ENCODE measurements at regions not wholly inside any gene's neighbourhood (a gene's known extent, or its start where the extent isn't known, plus 50 kb on each side); places are given as distances from the start of the nearest gene placed in this dataset.

DNA sequence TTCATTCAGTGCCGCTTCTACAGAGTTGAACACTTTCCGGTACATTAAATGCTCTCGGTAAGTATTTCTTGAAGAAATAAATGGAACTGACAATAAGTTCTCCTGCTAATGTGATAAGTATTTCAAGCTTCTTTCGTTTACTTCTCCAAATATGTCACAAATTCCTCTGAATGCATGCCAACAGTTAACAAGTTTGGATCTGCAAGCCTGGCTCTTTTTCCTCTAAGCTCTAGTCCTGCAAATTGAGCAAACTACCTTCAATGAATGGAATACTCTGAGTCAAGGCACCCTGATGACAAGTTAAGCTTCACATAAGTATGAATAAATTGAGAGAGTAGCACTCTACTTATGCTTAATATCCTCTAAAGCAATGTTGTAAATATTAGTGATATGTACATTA lies 403.6 kb downstream of the PDGFC start:
- Histone ChIP-seq H3K4me3 (ENCODE audit: low read depth in 1 of 2, low read length in 2 of 2) (no peak overlapping the region), H3K27ac (ENCODE audit: low read depth in 2 of 2, low read length in 1 of 2) (no peak overlapping the region), H3K36me3 (ENCODE audit: control insufficient read depth in 2 of 2, insufficient read depth in 2 of 2, low read length in 1 of 2) (no peaks in the 10 kb centered on the region), H3K9me3 (ENCODE audit: control insufficient read depth in 2 of 2, insufficient read depth in 1 of 2, low read depth in 1 of 2, low read length in 1 of 2) (no peaks in the 10 kb centered on the region), H3K4me1 (ENCODE audit: control insufficient read depth in 2 of 2, insufficient read depth in 2 of 2, low read length in 1 of 2) (no peaks in the 10 kb centered on the region), H3K27me3 (ENCODE audit: control insufficient read depth in 1 of 2, insufficient read depth in 2 of 2, low read length in 2 of 2) (no peaks in the 10 kb centered on the region)
- WGBS, 2 donors, result 46 to 64% methylated on average over 4 of the region's 4 CpGs

DNA sequence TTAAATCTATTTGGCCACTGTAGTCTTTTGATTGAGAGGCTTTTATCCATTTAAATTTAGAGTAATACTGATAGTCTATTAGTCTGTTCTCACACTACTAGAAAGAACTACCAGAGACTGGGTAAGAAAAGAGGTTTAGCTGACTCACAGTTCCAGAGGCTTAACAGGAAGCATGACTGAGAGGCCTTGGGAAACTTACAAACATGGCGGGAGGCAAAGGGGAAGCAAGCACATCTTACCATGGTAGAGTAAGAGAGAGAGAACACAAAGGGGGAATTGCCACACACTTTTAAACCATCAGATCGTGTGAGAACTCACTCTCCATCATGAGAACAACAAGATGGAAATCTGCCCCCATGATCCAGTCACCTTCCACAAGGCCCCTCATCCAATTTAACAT lies 410.9 kb downstream of the PDGFC start:
- Histone ChIP-seq H3K4me1 (ENCODE audit: control insufficient read depth in 2 of 2, insufficient read depth in 2 of 2, low read length in 1 of 2) (no peaks in the 10 kb centered on the region), H3K27ac (ENCODE audit: low read depth in 2 of 2, low read length in 1 of 2) (no peak overlapping the region), H3K27me3 (ENCODE audit: control insufficient read depth in 1 of 2, insufficient read depth in 2 of 2, low read length in 2 of 2) (no peaks in the 10 kb centered on the region), H3K36me3 (ENCODE audit: control insufficient read depth in 2 of 2, insufficient read depth in 2 of 2, low read length in 1 of 2) (no peaks in the 10 kb centered on the region), H3K9me3 (ENCODE audit: control insufficient read depth in 2 of 2, insufficient read depth in 1 of 2, low read depth in 1 of 2, low read length in 1 of 2) (no peaks in the 10 kb centered on the region), H3K4me3 (ENCODE audit: low read depth in 1 of 2, low read length in 2 of 2) (no peak overlapping the region)
- WGBS, 2 donors, result 81 to 86% methylated on average over 2 of the region's 2 CpGs

DNA sequence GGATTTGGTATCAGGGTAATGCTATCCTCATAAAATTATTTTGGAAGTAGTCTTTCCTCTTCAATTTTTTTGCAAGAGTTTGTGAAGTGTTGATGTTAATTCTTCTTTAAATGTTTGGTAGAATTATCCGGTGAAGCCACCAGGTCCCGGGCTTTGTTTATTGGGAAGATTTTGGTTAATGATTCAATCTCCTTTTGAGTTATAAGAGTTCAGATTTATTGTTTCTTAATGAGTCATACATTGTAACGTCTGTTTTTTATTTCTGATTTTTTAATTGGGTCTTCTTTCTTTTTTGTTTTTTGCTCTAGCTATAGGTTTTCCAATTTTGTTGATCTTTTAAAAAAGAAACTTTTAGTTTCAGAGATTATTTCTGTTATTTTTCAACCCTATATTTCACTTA lies 412.3 kb downstream of the PDGFC start:
- Histone ChIP-seq H3K36me3 (ENCODE audit: control insufficient read depth in 2 of 2, insufficient read depth in 2 of 2, low read length in 1 of 2) (no peaks in the 10 kb centered on the region), H3K4me1 (ENCODE audit: control insufficient read depth in 2 of 2, insufficient read depth in 2 of 2, low read length in 1 of 2) (no peaks in the 10 kb centered on the region), H3K27me3 (ENCODE audit: control insufficient read depth in 1 of 2, insufficient read depth in 2 of 2, low read length in 2 of 2) (no peaks in the 10 kb centered on the region), H3K4me3 (ENCODE audit: low read depth in 1 of 2, low read length in 2 of 2) (no peak overlapping the region), H3K27ac (ENCODE audit: low read depth in 2 of 2, low read length in 1 of 2) (no peak overlapping the region), H3K9me3 (ENCODE audit: control insufficient read depth in 2 of 2, insufficient read depth in 1 of 2, low read depth in 1 of 2, low read length in 1 of 2) (no peaks in the 10 kb centered on the region)
- 51 to 52% methylated on average over 3 of the region's 3 CpGs for WGBS, 2 donors

DNA sequence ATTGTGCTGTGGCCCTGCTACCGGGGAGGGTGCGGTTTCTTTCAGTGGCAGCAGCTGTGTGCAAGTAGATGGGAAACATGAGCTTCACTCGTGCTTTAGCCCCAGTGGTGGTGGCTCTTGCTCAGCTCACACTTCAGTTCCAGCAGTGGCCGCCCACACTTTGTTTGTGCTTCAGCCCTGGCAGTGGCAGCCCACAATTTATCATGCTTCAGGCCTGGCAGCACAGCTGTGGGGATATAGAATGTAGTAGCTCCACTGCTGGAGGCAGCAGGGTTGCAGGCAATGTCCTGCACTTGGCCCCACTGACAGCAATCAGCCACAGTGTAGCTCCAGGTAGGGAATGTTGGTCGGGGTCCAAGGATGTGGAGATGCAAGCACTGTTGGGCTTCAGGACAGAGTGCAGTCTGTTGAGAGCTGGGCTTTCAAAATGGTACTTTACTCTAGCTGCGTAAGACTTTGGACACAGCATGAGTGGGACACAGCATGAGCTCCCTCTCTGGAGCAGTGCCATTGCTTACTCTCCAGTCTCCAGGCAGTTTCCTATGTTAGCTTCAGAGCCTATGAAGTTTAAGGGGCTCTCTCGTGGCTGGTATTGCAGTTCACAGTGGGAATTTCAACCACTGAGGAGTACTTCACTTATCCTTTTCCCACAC lies 413.1 kb downstream of the PDGFC start:
- Histone ChIP-seq H3K4me3 (ENCODE audit: low read depth in 1 of 2, low read length in 2 of 2) (no peak overlapping the region), H3K4me1 (ENCODE audit: control insufficient read depth in 2 of 2, insufficient read depth in 2 of 2, low read length in 1 of 2) (no peaks in the 10 kb centered on the region), H3K27me3 (ENCODE audit: control insufficient read depth in 1 of 2, insufficient read depth in 2 of 2, low read length in 2 of 2) (no peaks in the 10 kb centered on the region), H3K36me3 (ENCODE audit: control insufficient read depth in 2 of 2, insufficient read depth in 2 of 2, low read length in 1 of 2) (no peaks in the 10 kb centered on the region), H3K9me3 (ENCODE audit: control insufficient read depth in 2 of 2, insufficient read depth in 1 of 2, low read depth in 1 of 2, low read length in 1 of 2) (no peaks in the 10 kb centered on the region), H3K27ac (ENCODE audit: low read depth in 2 of 2, low read length in 1 of 2) (no peak overlapping the region)
- 74 to 80% methylated on average over 7 of the region's 7 CpGs for WGBS, 2 donors

DNA sequence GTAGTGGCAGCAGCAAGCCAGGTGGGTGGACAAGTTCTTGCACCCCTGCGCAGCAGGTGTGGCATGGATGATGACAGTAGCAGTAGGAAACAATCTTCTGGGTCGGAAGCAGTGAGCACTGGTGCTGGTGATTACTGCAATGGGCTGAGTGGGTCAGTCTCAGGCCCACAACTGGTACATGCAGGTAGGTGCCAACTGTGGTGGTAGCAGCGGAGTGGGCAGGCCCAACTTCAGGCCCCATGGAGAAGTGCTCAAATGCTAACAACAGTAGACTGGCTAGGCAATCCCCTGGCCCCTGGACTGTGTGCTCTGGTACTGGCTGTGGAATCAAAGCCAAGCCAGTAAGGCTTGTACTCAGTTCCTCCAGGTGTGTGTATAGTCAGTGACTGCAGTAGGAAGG lies 413.7 kb downstream of the PDGFC start:
- Histone ChIP-seq H3K4me1 (ENCODE audit: control insufficient read depth in 2 of 2, insufficient read depth in 2 of 2, low read length in 1 of 2) (no peaks in the 10 kb centered on the region), H3K36me3 (ENCODE audit: control insufficient read depth in 2 of 2, insufficient read depth in 2 of 2, low read length in 1 of 2) (no peaks in the 10 kb centered on the region), H3K27me3 (ENCODE audit: control insufficient read depth in 1 of 2, insufficient read depth in 2 of 2, low read length in 2 of 2) (no peaks in the 10 kb centered on the region), H3K27ac (ENCODE audit: low read depth in 2 of 2, low read length in 1 of 2) (no peak overlapping the region), H3K9me3 (ENCODE audit: control insufficient read depth in 2 of 2, insufficient read depth in 1 of 2, low read depth in 1 of 2, low read length in 1 of 2) (no peaks in the 10 kb centered on the region), H3K4me3 (ENCODE audit: low read depth in 1 of 2, low read length in 2 of 2) (no peak overlapping the region)
- WGBS, 2 donors, result 93 to 94% methylated on average over 3 of the region's 3 CpGs

DNA sequence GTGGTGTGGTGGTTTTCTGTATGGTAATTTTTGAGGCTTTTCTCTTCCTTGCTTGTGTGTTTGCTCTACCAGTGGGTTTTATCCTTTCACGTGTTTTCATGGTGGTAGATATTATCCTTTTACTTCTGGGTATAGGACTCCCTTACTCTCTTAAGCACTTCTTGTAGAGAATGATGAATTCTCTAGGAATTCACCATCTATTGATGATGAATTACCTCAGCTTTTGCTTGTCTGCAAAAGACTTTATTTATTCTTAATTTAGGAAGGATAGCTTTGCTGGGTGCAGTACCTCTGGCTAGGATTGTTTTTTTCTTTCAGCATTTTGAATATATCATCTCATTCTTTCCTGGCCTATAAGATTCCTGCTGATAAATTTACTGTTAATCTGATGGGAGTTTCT lies 415.3 kb downstream of the PDGFC start:
- Histone ChIP-seq H3K36me3 (ENCODE audit: control insufficient read depth in 2 of 2, insufficient read depth in 2 of 2, low read length in 1 of 2) (no peaks in the 10 kb centered on the region), H3K9me3 (ENCODE audit: control insufficient read depth in 2 of 2, insufficient read depth in 1 of 2, low read depth in 1 of 2, low read length in 1 of 2) (no peaks in the 10 kb centered on the region)
- WGBS, 2 donors, result 73 to 88% methylated on average over 1 of the region's 1 CpG

DNA sequence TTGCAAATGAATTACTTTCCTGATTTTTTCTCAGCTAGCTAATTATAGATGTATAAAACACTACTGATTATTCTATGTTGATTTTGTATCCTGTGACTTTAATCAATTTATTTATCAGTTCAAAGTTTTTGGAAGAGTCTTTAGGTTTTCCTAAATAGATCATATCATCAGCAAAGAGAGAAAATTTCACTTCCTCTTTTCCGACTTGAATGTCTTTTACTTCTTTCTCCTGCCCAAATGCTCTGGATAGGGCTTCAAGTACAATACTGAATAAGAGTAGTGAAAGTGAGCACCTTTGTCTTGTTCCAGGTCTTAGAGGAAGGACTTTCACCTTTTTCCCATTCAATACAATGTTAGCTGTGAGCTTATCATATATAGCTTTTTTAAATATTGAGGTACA lies 417.9 kb downstream of the PDGFC start:
- H3K36me3 ChIP-seq (ENCODE audit: control insufficient read depth in 2 of 2, insufficient read depth in 2 of 2, low read length in 1 of 2), result no peaks in the 10 kb centered on the region
- H3K27ac ChIP-seq (ENCODE audit: low read depth in 2 of 2, low read length in 1 of 2), result no peak overlapping the region
- H3K4me3 ChIP-seq (ENCODE audit: low read depth in 1 of 2, low read length in 2 of 2), result no peak overlapping the region
- no peaks in the 10 kb centered on the region for H3K27me3 ChIP-seq (ENCODE audit: control insufficient read depth in 1 of 2, insufficient read depth in 2 of 2, low read length in 2 of 2)
- no peaks in the 10 kb centered on the region for H3K4me1 ChIP-seq (ENCODE audit: control insufficient read depth in 2 of 2, insufficient read depth in 2 of 2, low read length in 1 of 2)
- no peaks in the 10 kb centered on the region for H3K9me3 ChIP-seq (ENCODE audit: control insufficient read depth in 2 of 2, insufficient read depth in 1 of 2, low read depth in 1 of 2, low read length in 1 of 2)
- 66 to 77% methylated on average over 1 of the region's 1 CpG for WGBS, 2 donors

More for the DNA sequence above, 415.3 kb downstream of the PDGFC start:
- no peaks in the 10 kb centered on the region for H3K27me3 ChIP-seq (ENCODE audit: control insufficient read depth in 1 of 2, insufficient read depth in 2 of 2, low read length in 2 of 2)
- no peak overlapping the region for H3K4me3 ChIP-seq (ENCODE audit: low read depth in 1 of 2, low read length in 2 of 2)
- H3K27ac ChIP-seq (ENCODE audit: low read depth in 2 of 2, low read length in 1 of 2), result no peak overlapping the region
- H3K4me1 ChIP-seq (ENCODE audit: control insufficient read depth in 2 of 2, insufficient read depth in 2 of 2, low read length in 1 of 2), result no peaks in the 10 kb centered on the region

DNA sequence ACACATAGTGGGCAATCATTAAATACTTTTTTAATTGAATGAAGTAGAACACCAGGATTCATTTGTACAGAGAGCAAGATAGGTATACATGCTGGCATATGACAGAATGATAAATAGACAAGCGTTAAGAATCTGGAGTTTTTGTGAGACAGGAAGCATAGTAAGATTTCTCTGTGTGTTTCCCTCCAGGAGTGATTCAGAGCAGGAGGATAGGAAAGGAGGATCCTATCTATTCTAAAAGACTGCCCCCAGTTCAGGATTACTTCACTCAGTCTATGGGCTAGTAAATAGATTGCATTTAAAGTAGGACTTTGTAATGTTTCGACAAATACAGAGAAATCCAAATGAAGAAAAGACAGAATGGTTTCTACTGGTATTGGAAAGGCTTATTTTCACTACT lies 423.7 kb downstream of the PDGFC start:
- Histone ChIP-seq H3K9me3 (ENCODE audit: control insufficient read depth in 2 of 2, insufficient read depth in 1 of 2, low read depth in 1 of 2, low read length in 1 of 2) (no peaks in the 10 kb centered on the region), H3K4me1 (ENCODE audit: control insufficient read depth in 2 of 2, insufficient read depth in 2 of 2, low read length in 1 of 2) (no peaks in the 10 kb centered on the region), H3K36me3 (ENCODE audit: control insufficient read depth in 2 of 2, insufficient read depth in 2 of 2, low read length in 1 of 2) (no peaks in the 10 kb centered on the region), H3K27me3 (ENCODE audit: control insufficient read depth in 1 of 2, insufficient read depth in 2 of 2, low read length in 2 of 2) (no peaks in the 10 kb centered on the region), H3K27ac (ENCODE audit: low read depth in 2 of 2, low read length in 1 of 2) (no peak overlapping the region), H3K4me3 (ENCODE audit: low read depth in 1 of 2, low read length in 2 of 2) (no peak overlapping the region)
- WGBS, 2 donors, result 55 to 71% methylated on average over 2 of the region's 2 CpGs

DNA sequence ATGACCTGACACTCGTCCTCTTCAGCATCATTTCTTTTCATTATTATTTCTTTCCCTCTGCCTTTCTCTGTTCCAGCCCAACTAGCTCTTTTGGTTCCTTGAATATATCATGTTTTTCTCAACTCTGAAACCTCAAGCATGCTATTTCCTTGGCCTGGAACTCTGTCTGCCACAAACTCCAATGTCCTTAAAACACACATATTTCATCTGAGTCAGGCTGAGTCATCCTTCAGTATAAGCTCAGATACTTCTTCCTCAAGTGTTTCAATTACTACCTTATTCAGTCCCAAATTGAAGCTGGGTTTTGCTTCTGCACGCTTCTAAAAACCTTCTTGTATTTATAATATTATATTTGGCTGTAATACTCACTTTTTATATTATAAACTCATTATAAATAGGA lies 424.2 kb downstream of the PDGFC start:
- Histone ChIP-seq H3K9me3 (ENCODE audit: control insufficient read depth in 2 of 2, insufficient read depth in 1 of 2, low read depth in 1 of 2, low read length in 1 of 2) (no peaks in the 10 kb centered on the region), H3K36me3 (ENCODE audit: control insufficient read depth in 2 of 2, insufficient read depth in 2 of 2, low read length in 1 of 2) (no peaks in the 10 kb centered on the region), H3K4me1 (ENCODE audit: control insufficient read depth in 2 of 2, insufficient read depth in 2 of 2, low read length in 1 of 2) (no peaks in the 10 kb centered on the region), H3K27ac (ENCODE audit: low read depth in 2 of 2, low read length in 1 of 2) (no peak overlapping the region), H3K27me3 (ENCODE audit: control insufficient read depth in 1 of 2, insufficient read depth in 2 of 2, low read length in 2 of 2) (no peaks in the 10 kb centered on the region), H3K4me3 (ENCODE audit: low read depth in 1 of 2, low read length in 2 of 2) (no peak overlapping the region)
- WGBS, 2 donors, result 44 to 47% methylated on average over 2 of the region's 2 CpGs

DNA sequence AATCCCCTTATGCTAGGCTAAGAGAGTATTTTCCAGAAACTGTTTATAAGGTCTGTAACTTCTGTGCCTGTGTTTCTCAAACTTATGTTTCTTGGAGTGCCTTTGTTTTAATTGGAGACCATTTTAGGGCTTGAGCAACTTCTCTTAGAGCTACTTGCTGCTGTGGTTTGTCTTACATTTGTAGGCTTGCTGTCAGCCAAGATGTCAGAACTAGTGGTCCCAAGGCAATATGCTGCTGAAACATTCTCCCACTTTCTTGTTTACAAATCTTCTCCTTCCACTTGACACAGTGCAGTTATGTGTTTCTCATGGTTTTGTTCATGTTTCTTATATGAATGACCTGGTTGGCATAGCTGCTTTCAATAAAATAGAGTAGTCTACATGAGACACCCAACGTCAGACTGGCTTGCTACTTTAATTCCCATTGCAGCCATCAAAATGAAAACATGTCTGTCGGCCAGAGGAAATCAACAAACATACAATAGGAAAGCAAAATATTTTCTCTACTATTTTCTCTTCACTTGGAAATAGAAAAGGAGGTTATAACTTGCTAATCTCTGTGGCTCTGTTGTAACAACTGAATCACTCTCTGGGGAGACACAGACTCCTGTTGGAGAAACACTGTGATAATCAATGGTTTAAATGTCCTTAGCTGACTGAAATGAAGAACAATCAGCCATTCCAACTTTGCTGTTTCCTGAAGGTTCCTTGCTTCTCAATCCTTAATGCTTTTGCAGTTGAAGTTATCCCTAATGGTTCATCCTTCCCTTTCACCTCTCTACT lies 426.4 kb downstream of the PDGFC start:
- Histone ChIP-seq H3K27ac (ENCODE audit: low read depth in 2 of 2, low read length in 1 of 2) (no peak overlapping the region), H3K4me3 (ENCODE audit: low read depth in 1 of 2, low read length in 2 of 2) (no peak overlapping the region), H3K36me3 (ENCODE audit: control insufficient read depth in 2 of 2, insufficient read depth in 2 of 2, low read length in 1 of 2) (no peaks in the 10 kb centered on the region), H3K9me3 (ENCODE audit: control insufficient read depth in 2 of 2, insufficient read depth in 1 of 2, low read depth in 1 of 2, low read length in 1 of 2) (no peaks in the 10 kb centered on the region), H3K27me3 (ENCODE audit: control insufficient read depth in 1 of 2, insufficient read depth in 2 of 2, low read length in 2 of 2) (no peaks in the 10 kb centered on the region), H3K4me1 (ENCODE audit: control insufficient read depth in 2 of 2, insufficient read depth in 2 of 2, low read length in 1 of 2) (no peaks in the 10 kb centered on the region)
- WGBS, 2 donors, result 73 to 76% methylated on average over 2 of the region's 2 CpGs
